Karpas-422 (cell line): ENCODE measurements at regions not wholly inside any gene's neighbourhood (a gene's known extent, or its start where the extent isn't known, plus 50 kb on each side); places are given as distances from the start of the nearest gene placed in this dataset.

Experiments used
- DNase-seq: peaks from one replicate; pipeline ENCODE4 v3.0.0-alpha.2; 2015
- H2AFZ ChIP-seq: fragments of 200-600 bp; sonication (generic); 2 replicates; pipeline ENCODE4 v1.6.1; 2014; ENCODE audit warnings: antibody characterized with exemption, low read length, mixed read lengths
- H3K27ac ChIP-seq: fragments of 200-600 bp; sonication (generic); 2 replicates; pipeline ENCODE4 v1.5.1; 2014; ENCODE audit warnings: mild to moderate bottlenecking, low read length, moderate library complexity
- H3K27me3 ChIP-seq: fragments of 200-600 bp; sonication (generic); 2 replicates; pipeline ENCODE4 v1.6.1; 2014; ENCODE audit warnings: low read length, mixed read lengths
- H3K36me3 ChIP-seq: fragments of 200-600 bp; sonication (generic); 2 replicates; pipeline ENCODE4 v1.6.1; 2014; ENCODE audit warnings: low read length, mixed read lengths; ENCODE audit not compliant: insufficient read depth
- H3K4me1 ChIP-seq: fragments of 200-600 bp; sonication (generic); 2 replicates; pipeline ENCODE4 v1.6.1; 2014; ENCODE audit warnings: mild to moderate bottlenecking, low read length, mixed read lengths
- H3K4me2 ChIP-seq: fragments of 200-600 bp; sonication (generic); 2 replicates; pipeline ENCODE4 v1.6.1; 2014; ENCODE audit warnings: low read length, low read depth, mild to moderate bottlenecking; ENCODE audit not compliant: poor library complexity, severe bottlenecking
- H3K4me3 ChIP-seq: fragments of 200-600 bp; sonication (generic); 2 replicates; pipeline ENCODE4 v1.5.1; 2014; ENCODE audit warnings: mild to moderate bottlenecking, antibody characterized with exemption, low read length, mixed read lengths
- H3K79me2 ChIP-seq: fragments of 200-600 bp; sonication (generic); 2 replicates; pipeline ENCODE4 v1.6.1; 2014; ENCODE audit warnings: mild to moderate bottlenecking, low read length, mixed read lengths
- H3K9ac ChIP-seq: fragments of 200-600 bp; sonication (generic); 2 replicates; pipeline ENCODE4 v1.6.0; 2014; ENCODE audit warnings: low read length
- H3K9me2 ChIP-seq: fragments of 200-600 bp; sonication (generic), shearing (Covaris generic); replicated peaks from 2 replicates; pipeline ENCODE4 v1.6.0; 2014; ENCODE audit warnings: mild to moderate bottlenecking, low read length, moderate library complexity; ENCODE audit not compliant: insufficient read depth
- H3K9me3 ChIP-seq: fragments of 300-700, 200-600 bp; sonication (generic); 2 replicates; pipeline ENCODE4 v1.6.1; 2014; ENCODE audit warnings: low read length, mixed read lengths
- H4K20me1 ChIP-seq: fragments of 200-600 bp; sonication (generic); 2 replicates; pipeline ENCODE4 v1.6.1; 2014; ENCODE audit warnings: mild to moderate bottlenecking, antibody characterized with exemption, low read length, low read depth; ENCODE audit not compliant: insufficient read depth

GRCh38 chr3:21158861-21159542 is 592.0 kb downstream of the ZNF385D start:
- Histone ChIP-seq H3K4me1 (no peaks in the 10 kb centered on the region), H3K79me2 (no peaks in the 10 kb centered on the region), H3K27ac (no peak overlapping the region), H3K9me2 (0 out of 2 replicates have a peak, but pooled peaks cover 3% of the 10 kb centered on the region), H3K4me2 (no peak overlapping the region), H3K36me3 (no peaks in the 10 kb centered on the region), H3K9me3 (peaks cover 20% of the 10 kb centered on the region), H3K4me3 (no peak overlapping the region), H3K27me3 (no peaks in the 10 kb centered on the region), H2AFZ (no peak overlapping the region), H3K9ac (no peak overlapping the region), H4K20me1 (no peaks in the 10 kb centered on the region)
- DNase-seq: no peak

GRCh38 chr3:21154911-21155310 is 596.1 kb downstream of the ZNF385D start:
- no peaks in the 10 kb centered on the region for H3K4me1 ChIP-seq
- H4K20me1 ChIP-seq: no peaks in the 10 kb centered on the region
- H3K27ac ChIP-seq: no peak overlapping the region
- H3K36me3 ChIP-seq: no peaks in the 10 kb centered on the region
- no peaks in the 10 kb centered on the region for H3K27me3 ChIP-seq
- DNase-seq: no peak
- peaks cover 13% of the 10 kb centered on the region; the same call in 1 of the 2 replicates for H3K9me3 ChIP-seq
- H2AFZ ChIP-seq: no peak overlapping the region
- no peak overlapping the region for H3K4me2 ChIP-seq
- no peaks in the 10 kb centered on the region for H3K79me2 ChIP-seq
- H3K9me2 ChIP-seq: 0 out of 2 replicates have a peak, but pooled peaks cover 3% of the 10 kb centered on the region
- H3K4me3 ChIP-seq: no peak overlapping the region
- no peak overlapping the region for H3K9ac ChIP-seq

- Histone ChIP-seq H3K27ac (no peak overlapping the region), H3K9ac (no peak overlapping the region), H4K20me1 (no peaks in the 10 kb centered on the region), H3K4me2 (no peak overlapping the region), H2AFZ (no peak overlapping the region), H3K79me2 (no peaks in the 10 kb centered on the region), H3K36me3 (no peaks in the 10 kb centered on the region), H3K9me2 (0 out of 2 replicates have a peak, but pooled peaks cover 3% of the 10 kb centered on the region), H3K27me3 (no peaks in the 10 kb centered on the region), H3K4me3 (no peak overlapping the region), H3K4me1 (no peaks in the 10 kb centered on the region), H3K9me3 (peaks cover 15% of the 10 kb centered on the region; the same call in 1 of the 2 replicates)
- no peak for DNase-seq
Observed at GRCh38 chr3:21152555-21152954, 598.5 kb downstream of the ZNF385D start.

GRCh38 chr3:21142949-21143348 is 608.1 kb downstream of the ZNF385D start:
- no peaks in the 10 kb centered on the region for H3K79me2 ChIP-seq
- no peak overlapping the region for H3K4me3 ChIP-seq
- H3K4me2 ChIP-seq: no peak overlapping the region
- DNase-seq: no peak
- H4K20me1 ChIP-seq: no peaks in the 10 kb centered on the region
- no peaks in the 10 kb centered on the region for H3K4me1 ChIP-seq
- no peaks in the 10 kb centered on the region for H3K27me3 ChIP-seq
- peaks cover 17% of the 10 kb centered on the region; the same call in 1 of the 2 replicates for H3K9me3 ChIP-seq
- H3K9me2 ChIP-seq: no peaks in the 10 kb centered on the region; the same call in 1 of the 2 replicates
- H3K36me3 ChIP-seq: no peaks in the 10 kb centered on the region
- no peak overlapping the region for H3K9ac ChIP-seq
- no peak overlapping the region for H3K27ac ChIP-seq
- H2AFZ ChIP-seq: no peak overlapping the region

- H3K27me3 ChIP-seq: no peaks in the 10 kb centered on the region
Observed at GRCh38 chr3:21142031-21142430, 609.0 kb downstream of the ZNF385D start.

GRCh38 chr3:21140785-21141184 is 610.2 kb downstream of the ZNF385D start:
- H3K4me2 ChIP-seq: no peak overlapping the region
- H2AFZ ChIP-seq: no peak overlapping the region
- no peaks in the 10 kb centered on the region for H3K79me2 ChIP-seq
- H3K4me1 ChIP-seq: no peaks in the 10 kb centered on the region
- H3K27me3 ChIP-seq: no peaks in the 10 kb centered on the region
- no peaks in the 10 kb centered on the region for H3K36me3 ChIP-seq
- no peak for DNase-seq
- H3K9ac ChIP-seq: no peak overlapping the region
- H3K9me3 ChIP-seq: peaks cover 16% of the 10 kb centered on the region; the same call in 1 of the 2 replicates
- no peak overlapping the region for H3K4me3 ChIP-seq
- H3K9me2 ChIP-seq: no peaks in the 10 kb centered on the region
- H4K20me1 ChIP-seq: no peaks in the 10 kb centered on the region
- no peak overlapping the region for H3K27ac ChIP-seq

More at GRCh38 chr3:21142031-21142430, 609.0 kb downstream of the ZNF385D start:
- H3K36me3 ChIP-seq: no peaks in the 10 kb centered on the region
- H3K27ac ChIP-seq: no peak overlapping the region
- H4K20me1 ChIP-seq: no peaks in the 10 kb centered on the region
- H3K4me3 ChIP-seq: no peak overlapping the region
- no peak overlapping the region for H3K4me2 ChIP-seq
- peaks cover 17% of the 10 kb centered on the region; the same call in 1 of the 2 replicates for H3K9me3 ChIP-seq
- H3K9ac ChIP-seq: no peak overlapping the region
- no peaks in the 10 kb centered on the region; the same call in 1 of the 2 replicates for H3K9me2 ChIP-seq
- DNase-seq: no peak
- H2AFZ ChIP-seq: no peak overlapping the region
- H3K79me2 ChIP-seq: no peaks in the 10 kb centered on the region
- no peaks in the 10 kb centered on the region for H3K4me1 ChIP-seq

- H3K4me2 ChIP-seq: no peak overlapping the region
- no peaks in the 10 kb centered on the region for H3K36me3 ChIP-seq
- no peak overlapping the region for H3K27ac ChIP-seq
- no peaks in the 10 kb centered on the region for H3K27me3 ChIP-seq
- H4K20me1 ChIP-seq: no peaks in the 10 kb centered on the region
- no peaks in the 10 kb centered on the region for H3K79me2 ChIP-seq
- H3K4me1 ChIP-seq: no peaks in the 10 kb centered on the region
- no peak overlapping the region for H2AFZ ChIP-seq
- H3K4me3 ChIP-seq: no peak overlapping the region
- no peak overlapping the region for H3K9ac ChIP-seq
- H3K9me3 ChIP-seq: peaks cover 22% of the 10 kb centered on the region; the same call in 1 of the 2 replicates
- no peak for DNase-seq
- H3K9me2 ChIP-seq: no peaks in the 10 kb centered on the region
Observed at GRCh38 chr3:21138085-21138484, 612.9 kb downstream of the ZNF385D start.

GRCh38 chr3:21132896-21133295 is 618.1 kb downstream of the ZNF385D start:
- H2AFZ ChIP-seq: no peak overlapping the region
- DNase-seq: no peak
- H3K4me2 ChIP-seq: no peak overlapping the region
- no peaks in the 10 kb centered on the region for H3K36me3 ChIP-seq
- H3K79me2 ChIP-seq: no peaks in the 10 kb centered on the region
- no peaks in the 10 kb centered on the region for H4K20me1 ChIP-seq
- H3K4me1 ChIP-seq: no peaks in the 10 kb centered on the region
- H3K27ac ChIP-seq: no peak overlapping the region
- no peak overlapping the region for H3K4me3 ChIP-seq
- H3K9me3 ChIP-seq: peaks cover 19% of the 10 kb centered on the region
- H3K9me2 ChIP-seq: no peaks in the 10 kb centered on the region
- H3K27me3 ChIP-seq: no peaks in the 10 kb centered on the region
- no peak overlapping the region for H3K9ac ChIP-seq
